GM23338 (cell line): ENCODE measurements at regions not wholly inside any gene's neighbourhood (a gene's known extent, or its start where the extent isn't known, plus 50 kb on each side); places are given as distances from the start of the nearest gene placed in this dataset.

ENCODE experiments used
- ATAC-seq: fragments of 200-7000 bp; cut with Tn5 transposase; 3 replicates; pipeline ENCODE4 v1.9.1; 2020
- DNase-seq: peaks from one replicate; pipeline ENCODE4 v3.0.0-alpha.2; 2015; ENCODE audit warnings: low spot score
- H2AFZ ChIP-seq: fragments of 200-600 bp; sonication (generic); 2 replicates; pipeline ENCODE4 v1.8.0; 2016; ENCODE audit warnings: antibody characterized with exemption, mild to moderate bottlenecking, moderate library complexity
- H3F3A ChIP-seq: fragments of 200-600 bp; sonication (generic); replicated peaks from 2 replicates; pipeline ENCODE4 v1.8.0; 2017; ENCODE audit warnings: antibody characterized with exemption, mixed run types, low read depth
- H3K27ac ChIP-seq: fragments of 200-600 bp; sonication (generic); 2 replicates; pipeline ENCODE4 v1.6.1; 2016; ENCODE audit warnings: low read depth
- H3K27me3 ChIP-seq: fragments of 200-600 bp; sonication (generic); 2 replicates; pipeline ENCODE4 v1.8.0; 2016; ENCODE audit warnings: mild to moderate bottlenecking, mixed run types, moderate library complexity; ENCODE audit not compliant: insufficient read depth
- H3K36me3 ChIP-seq: fragments of 200-600 bp; sonication (generic); 2 replicates; pipeline ENCODE4 v1.8.0; 2016; ENCODE audit warnings: mild to moderate bottlenecking; ENCODE audit not compliant: insufficient read depth
- H3K4me1 ChIP-seq: fragments of 200-600 bp; sonication (generic); 2 replicates; pipeline ENCODE4 v1.8.0; 2016; ENCODE audit warnings: mild to moderate bottlenecking, moderate library complexity; ENCODE audit not compliant: insufficient read depth
- H3K4me2 ChIP-seq: fragments of 200-600 bp; sonication (generic); 2 replicates; pipeline ENCODE4 v1.7.1; 2017; ENCODE audit warnings: mixed run types
- H3K4me3 ChIP-seq: fragments of 200-600 bp; sonication (generic); 2 replicates; pipeline ENCODE4 v1.6.1; 2016; ENCODE audit warnings: mixed run types
- H3K79me2 ChIP-seq: fragments of 200-600 bp; sonication (generic); replicated peaks from 2 replicates; pipeline ENCODE4 v1.8.0; 2017; ENCODE audit warnings: mild to moderate bottlenecking; ENCODE audit not compliant: insufficient read depth
- H3K9me2 ChIP-seq: fragments of 200-600 bp; sonication (generic); 2 replicates; pipeline ENCODE4 v1.8.0; 2017; ENCODE audit not compliant: insufficient read depth
- H4K20me1 ChIP-seq: fragments of 200-600 bp; sonication (generic); replicated peaks from 2 replicates; pipeline ENCODE4 v1.8.0; 2017; ENCODE audit warnings: mild to moderate bottlenecking; ENCODE audit not compliant: insufficient read depth
- H3K27ac Mint-ChIP-seq: 2 replicates; pipeline ENCODE4 v1.8.0; 2020; ENCODE audit warnings: inconsistent platforms, mild to moderate bottlenecking, moderate library complexity, mixed read lengths
- H3K27me3 Mint-ChIP-seq: 3 replicates; pipeline ENCODE4 v1.8.0; 2022; ENCODE audit warnings: low read depth, mild to moderate bottlenecking, moderate library complexity, mixed read lengths, inconsistent platforms; ENCODE audit not compliant: insufficient read depth, poor library complexity
- H3K36me3 Mint-ChIP-seq: 3 replicates; pipeline ENCODE4 v1.8.0; 2021; ENCODE audit warnings: low read depth, mild to moderate bottlenecking, inconsistent platforms, moderate library complexity, mixed read lengths
- H3K4me1 Mint-ChIP-seq: 3 replicates; pipeline ENCODE4 v1.8.0; 2020; ENCODE audit warnings: mild to moderate bottlenecking, inconsistent platforms, mixed read lengths
- H3K4me3 Mint-ChIP-seq: 3 replicates; pipeline ENCODE4 v1.8.0; 2021; ENCODE audit warnings: moderate library complexity, mild to moderate bottlenecking, inconsistent platforms, mixed read lengths
- H3K9me3 Mint-ChIP-seq: 3 replicates; pipeline ENCODE4 v1.8.0; 2020; ENCODE audit warnings: moderate library complexity, mild to moderate bottlenecking, inconsistent platforms, mixed read lengths
- CREB1 ChIP-seq: fragments of 250-450 bp; sonication (Bioruptor Pico); IDR thresholded peaks from 2 replicates; pipeline ENCODE4 v1.5.0; 2020; ENCODE audit warnings: low read depth, mild to moderate bottlenecking, moderate library complexity
- EZH2phosphoT487 ChIP-seq: fragments of 200-600 bp; sonication (generic); IDR thresholded peaks from one replicate; pipeline ENCODE4 v1.8.1; 2018; ENCODE audit warnings: antibody characterized with exemption; ENCODE audit not compliant: unreplicated experiment
- NANOG ChIP-seq: IDR thresholded peaks from 2 replicates; pipeline ENCODE4 v1.6.1; 2016; ENCODE audit warnings: antibody characterized with exemption, borderline replicate concordance
- STAT1 ChIP-seq: IDR thresholded peaks from one replicate; pipeline ENCODE4 v1.6.1; 2016; ENCODE audit warnings: antibody characterized with exemption; ENCODE audit not compliant: unreplicated experiment
- TF ChIP-seq, protein P1 (sequence below): fragments of 250-450 bp; sonication (Bioruptor Pico); IDR thresholded peaks from 2 replicates; pipeline ENCODE4 v1.5.0; 2020; ENCODE audit warnings: mild to moderate bottlenecking, moderate library complexity
- TF ChIP-seq, protein P2 (sequence below): IDR thresholded peaks from 2 replicates; pipeline ENCODE4 v1.6.1; 2016; ENCODE audit warnings: antibody characterized with exemption

DNA sequence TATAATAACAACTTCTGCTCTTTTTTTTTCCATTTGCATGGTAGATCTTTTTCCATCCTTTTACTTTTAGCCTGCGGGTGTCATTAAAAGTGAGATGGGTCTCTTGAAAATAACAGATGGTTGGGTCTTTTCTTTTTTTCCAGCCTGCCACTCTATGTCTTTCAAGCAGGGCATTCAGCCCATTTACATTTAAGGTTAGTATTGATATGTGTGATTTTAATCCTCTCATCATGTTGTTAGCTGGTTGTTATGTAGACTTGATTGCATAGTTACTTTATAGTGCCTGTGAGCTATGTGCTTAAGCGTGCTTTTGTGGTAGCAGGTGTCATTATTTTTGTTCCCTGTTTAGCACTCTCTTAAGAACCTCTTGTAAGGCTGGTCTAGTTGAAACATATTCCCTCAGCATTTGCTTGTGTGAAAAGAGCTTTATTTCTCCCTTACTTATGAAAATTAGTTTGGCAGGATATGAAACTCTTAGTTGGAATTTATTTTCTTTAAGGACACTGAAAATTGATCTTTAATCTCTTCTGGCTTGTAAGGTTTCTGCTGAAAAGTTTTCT, 326.1 kb downstream of the SH3BGRL start (continued):
- TF ChIP-seq, protein P1, sequence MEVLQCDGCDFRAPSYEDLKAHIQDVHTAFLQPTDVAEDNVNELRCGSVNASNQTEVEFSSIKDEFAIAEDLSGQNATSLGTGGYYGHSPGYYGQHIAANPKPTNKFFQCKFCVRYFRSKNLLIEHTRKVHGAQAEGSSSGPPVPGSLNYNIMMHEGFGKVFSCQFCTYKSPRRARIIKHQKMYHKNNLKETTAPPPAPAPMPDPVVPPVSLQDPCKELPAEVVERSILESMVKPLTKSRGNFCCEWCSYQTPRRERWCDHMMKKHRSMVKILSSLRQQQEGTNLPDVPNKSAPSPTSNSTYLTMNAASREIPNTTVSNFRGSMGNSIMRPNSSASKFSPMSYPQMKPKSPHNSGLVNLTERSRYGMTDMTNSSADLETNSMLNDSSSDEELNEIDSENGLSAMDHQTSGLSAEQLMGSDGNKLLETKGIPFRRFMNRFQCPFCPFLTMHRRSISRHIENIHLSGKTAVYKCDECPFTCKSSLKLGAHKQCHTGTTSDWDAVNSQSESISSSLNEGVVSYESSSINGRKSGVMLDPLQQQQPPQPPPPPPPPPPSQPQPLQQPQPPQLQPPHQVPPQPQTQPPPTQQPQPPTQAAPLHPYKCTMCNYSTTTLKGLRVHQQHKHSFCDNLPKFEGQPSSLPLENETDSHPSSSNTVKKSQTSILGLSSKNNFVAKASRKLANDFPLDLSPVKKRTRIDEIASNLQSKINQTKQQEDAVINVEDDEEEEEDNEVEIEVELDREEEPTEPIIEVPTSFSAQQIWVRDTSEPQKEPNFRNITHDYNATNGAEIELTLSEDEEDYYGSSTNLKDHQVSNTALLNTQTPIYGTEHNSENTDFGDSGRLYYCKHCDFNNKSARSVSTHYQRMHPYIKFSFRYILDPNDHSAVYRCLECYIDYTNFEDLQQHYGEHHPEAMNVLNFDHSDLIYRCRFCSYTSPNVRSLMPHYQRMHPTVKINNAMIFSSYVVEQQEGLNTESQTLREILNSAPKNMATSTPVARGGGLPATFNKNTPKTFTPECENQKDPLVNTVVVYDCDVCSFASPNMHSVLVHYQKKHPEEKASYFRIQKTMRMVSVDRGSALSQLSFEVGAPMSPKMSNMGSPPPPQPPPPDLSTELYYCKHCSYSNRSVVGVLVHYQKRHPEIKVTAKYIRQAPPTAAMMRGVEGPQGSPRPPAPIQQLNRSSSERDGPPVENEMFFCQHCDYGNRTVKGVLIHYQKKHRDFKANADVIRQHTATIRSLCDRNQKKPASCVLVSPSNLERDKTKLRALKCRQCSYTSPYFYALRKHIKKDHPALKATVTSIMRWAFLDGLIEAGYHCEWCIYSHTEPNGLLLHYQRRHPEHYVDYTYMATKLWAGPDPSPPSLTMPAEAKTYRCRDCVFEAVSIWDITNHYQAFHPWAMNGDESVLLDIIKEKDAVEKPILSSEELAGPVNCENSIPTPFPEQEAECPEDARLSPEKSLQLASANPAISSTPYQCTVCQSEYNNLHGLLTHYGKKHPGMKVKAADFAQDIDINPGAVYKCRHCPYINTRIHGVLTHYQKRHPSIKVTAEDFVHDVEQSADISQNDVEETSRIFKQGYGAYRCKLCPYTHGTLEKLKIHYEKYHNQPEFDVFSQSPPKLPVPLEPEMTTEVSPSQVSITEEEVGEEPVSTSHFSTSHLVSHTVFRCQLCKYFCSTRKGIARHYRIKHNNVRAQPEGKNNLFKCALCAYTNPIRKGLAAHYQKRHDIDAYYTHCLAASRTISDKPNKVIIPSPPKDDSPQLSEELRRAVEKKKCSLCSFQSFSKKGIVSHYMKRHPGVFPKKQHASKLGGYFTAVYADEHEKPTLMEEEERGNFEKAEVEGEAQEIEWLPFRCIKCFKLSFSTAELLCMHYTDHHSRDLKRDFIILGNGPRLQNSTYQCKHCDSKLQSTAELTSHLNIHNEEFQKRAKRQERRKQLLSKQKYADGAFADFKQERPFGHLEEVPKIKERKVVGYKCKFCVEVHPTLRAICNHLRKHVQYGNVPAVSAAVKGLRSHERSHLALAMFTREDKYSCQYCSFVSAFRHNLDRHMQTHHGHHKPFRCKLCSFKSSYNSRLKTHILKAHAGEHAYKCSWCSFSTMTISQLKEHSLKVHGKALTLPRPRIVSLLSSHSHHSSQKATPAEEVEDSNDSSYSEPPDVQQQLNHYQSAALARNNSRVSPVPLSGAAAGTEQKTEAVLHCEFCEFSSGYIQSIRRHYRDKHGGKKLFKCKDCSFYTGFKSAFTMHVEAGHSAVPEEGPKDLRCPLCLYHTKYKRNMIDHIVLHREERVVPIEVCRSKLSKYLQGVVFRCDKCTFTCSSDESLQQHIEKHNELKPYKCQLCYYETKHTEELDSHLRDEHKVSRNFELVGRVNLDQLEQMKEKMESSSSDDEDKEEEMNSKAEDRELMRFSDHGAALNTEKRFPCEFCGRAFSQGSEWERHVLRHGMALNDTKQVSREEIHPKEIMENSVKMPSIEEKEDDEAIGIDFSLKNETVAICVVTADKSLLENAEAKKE (CRISPR knock-in tag), result no peak
- TF ChIP-seq EZH2phosphoT487, result no peak
- TF ChIP-seq, protein P2, sequence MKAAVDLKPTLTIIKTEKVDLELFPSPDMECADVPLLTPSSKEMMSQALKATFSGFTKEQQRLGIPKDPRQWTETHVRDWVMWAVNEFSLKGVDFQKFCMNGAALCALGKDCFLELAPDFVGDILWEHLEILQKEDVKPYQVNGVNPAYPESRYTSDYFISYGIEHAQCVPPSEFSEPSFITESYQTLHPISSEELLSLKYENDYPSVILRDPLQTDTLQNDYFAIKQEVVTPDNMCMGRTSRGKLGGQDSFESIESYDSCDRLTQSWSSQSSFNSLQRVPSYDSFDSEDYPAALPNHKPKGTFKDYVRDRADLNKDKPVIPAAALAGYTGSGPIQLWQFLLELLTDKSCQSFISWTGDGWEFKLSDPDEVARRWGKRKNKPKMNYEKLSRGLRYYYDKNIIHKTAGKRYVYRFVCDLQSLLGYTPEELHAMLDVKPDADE, result no peak
- TF ChIP-seq CREB1 (CRISPR knock-in tag), result no peak
- no peak for TF ChIP-seq NANOG
- no peak for TF ChIP-seq STAT1

DNA sequence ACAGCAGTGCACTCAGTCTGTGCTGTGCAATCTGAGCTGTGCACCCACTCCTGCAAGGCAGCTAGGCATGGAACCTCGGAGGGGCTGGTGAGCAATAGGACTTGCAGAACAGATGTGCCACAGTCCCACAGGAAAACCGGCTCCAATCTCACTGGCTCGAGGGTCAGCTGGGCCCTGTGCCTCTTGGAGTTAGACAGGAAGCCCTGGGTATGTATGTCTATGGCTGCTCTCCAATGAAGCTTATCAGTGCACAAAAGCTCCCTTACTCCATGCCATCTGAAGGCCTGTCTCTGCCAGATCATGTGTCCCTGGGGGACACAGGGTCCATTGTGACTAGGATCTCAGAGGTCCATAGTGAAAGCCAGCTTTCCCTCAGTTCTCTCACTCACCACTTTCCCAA, 335.8 kb downstream of the SH3BGRL start:
- TF ChIP-seq NANOG, result no peak
- TF ChIP-seq, protein P1 (CRISPR knock-in tag), result no peak
- ATAC-seq (no peak), DNase-seq (no peak)
- H2AFZ ChIP-seq, result no peak overlapping the region
- H3K27ac ChIP-seq, result no peak overlapping the region
- no peaks in the 10 kb centered on the region for H3K4me1 ChIP-seq
- Mint-ChIP-seq H3K9me3 (peaks cover 8% of the 10 kb centered on the region; the same call in 2 of the 3 replicates), H3K4me1 (no peaks in the 10 kb centered on the region), H3K4me3 (no peak overlapping the region), H3K36me3 (peaks cover 7% of the 10 kb centered on the region; the same call in 2 of the 3 replicates), H3K27me3 (no peaks in the 10 kb centered on the region), H3K27ac (no peak overlapping the region)
- no peaks in the 10 kb centered on the region for H3K27me3 ChIP-seq
- H3K4me2 ChIP-seq, result no peak overlapping the region
- H3F3A ChIP-seq, result no peaks in the 10 kb centered on the region
- no peaks in the 10 kb centered on the region for H3K36me3 ChIP-seq
- H4K20me1 ChIP-seq, result no peaks in the 10 kb centered on the region
- no peaks in the 10 kb centered on the region for H3K79me2 ChIP-seq
- H3K9me2 ChIP-seq, result no peaks in the 10 kb centered on the region
- no peak overlapping the region for H3K4me3 ChIP-seq
